H1 (cell line): ENCODE measurements at regions not wholly inside any gene's neighbourhood (a gene's known extent, or its start where the extent isn't known, plus 50 kb on each side); places are given as distances from the start of the nearest gene placed in this dataset.

Experiments
- ASH2L ChIP-seq: fragments of 200-600, 300-600 bp; sonication (generic); IDR thresholded peaks from one replicate; pipeline ENCODE4 v1.7.1; 2017; ENCODE audit warnings: low read length
- BRCA1 ChIP-seq: IDR thresholded peaks from 2 replicates; pipeline ENCODE4 v1.6.1; 2012; ENCODE audit warnings: low read depth, low read length, improper control_type of control experiment
- CHD1 ChIP-seq: IDR thresholded peaks from 2 replicates; pipeline ENCODE4 v1.6.1; 2012; ENCODE audit warnings: low read depth, low read length, improper control_type of control experiment
- MAFK ChIP-seq: IDR thresholded peaks from 2 replicates; pipeline ENCODE4 v1.6.1; 2012; ENCODE audit warnings: low read depth, mild to moderate bottlenecking, improper control_type of control experiment, low read length
- NRF1 ChIP-seq: IDR thresholded peaks from 2 replicates; pipeline ENCODE4 v1.6.1; 2011; ENCODE audit warnings: mild to moderate bottlenecking, low read depth, low read length, improper control_type of control experiment
- PHF8 ChIP-seq: fragments of 200-600 bp; sonication (generic); conservative IDR thresholded peaks from 2 replicates; pipeline ENCODE4 v1.7.1; 2012; ENCODE audit warnings: low read depth, mild to moderate bottlenecking, inconsistent platforms, low read length, moderate library complexity
- POLR2A ChIP-seq, 2 experiments: IDR thresholded peaks; 1 replicate in 1 of 2; 2 replicates in 1 of 2; pipeline ENCODE4 v1.6.1; 2011; ENCODE audit warnings: low read depth in 2 of 2, low read length in 2 of 2, mild to moderate bottlenecking in 2 of 2; ENCODE audit errors: control extremely low read depth in 1 of 2
- SP2 ChIP-seq: IDR thresholded peaks from 2 replicates; pipeline ENCODE4 v1.6.1; 2012; ENCODE audit warnings: mild to moderate bottlenecking, low read length, inconsistent platforms
- SUZ12 ChIP-seq: fragments of 200-600 bp; sonication (generic); IDR thresholded peaks from 2 replicates; pipeline ENCODE4 v1.6.1; 2012; ENCODE audit warnings: mild to moderate bottlenecking, inconsistent platforms, low read length, moderate library complexity, mixed read lengths
- TBP ChIP-seq: IDR thresholded peaks from 2 replicates; pipeline ENCODE4 v1.6.1; 2011; ENCODE audit warnings: low read depth, low read length, improper control_type of control experiment
- ZNF274 ChIP-seq: IDR thresholded peaks from 2 replicates; pipeline ENCODE4 v1.7.0; 2012; ENCODE audit warnings: low read length, borderline replicate concordance; ENCODE audit errors: extremely low read depth
- TF ChIP-seq, protein P1 (sequence below), 3 experiments: IDR thresholded peaks; 1 replicate in 2 of 3; 2 replicates in 1 of 3; pipeline versions ENCODE4 v1.5.1 to v1.6.1; 2011; ENCODE audit warnings: low read length in 3 of 3, mild to moderate bottlenecking in 3 of 3, inconsistent platforms in 2 of 3, low read depth in 1 of 3, moderate library complexity in 1 of 3; ENCODE audit not compliant: insufficient read depth in 1 of 3; ENCODE audit errors: control extremely low read depth in 1 of 3
- TF ChIP-seq, protein P2 (sequence below): IDR thresholded peaks from 2 replicates; pipeline ENCODE4 v1.6.1; 2011; ENCODE audit warnings: low read depth, mild to moderate bottlenecking, low read length; ENCODE audit not compliant: insufficient read depth

DNA sequence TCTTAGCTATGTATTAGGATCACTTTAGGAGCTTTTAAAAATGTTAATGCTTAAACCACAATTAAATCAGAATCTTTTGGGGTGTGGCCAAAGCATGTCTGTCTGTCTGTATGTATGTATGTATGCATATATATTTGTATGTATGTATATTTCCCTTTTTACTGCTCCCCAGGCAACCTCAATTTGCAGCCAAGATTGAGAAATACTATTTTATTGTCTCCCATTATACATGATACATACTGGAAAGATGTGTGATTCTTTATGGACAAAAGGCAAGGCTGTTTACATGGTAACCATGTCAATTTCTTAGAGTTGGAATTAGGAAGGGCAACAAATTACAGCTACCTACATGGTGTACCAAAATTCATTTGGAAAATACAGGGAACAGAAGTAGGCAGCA, 783.6 kb downstream of the ETS1 start:
- TF ChIP-seq, protein P1, sequence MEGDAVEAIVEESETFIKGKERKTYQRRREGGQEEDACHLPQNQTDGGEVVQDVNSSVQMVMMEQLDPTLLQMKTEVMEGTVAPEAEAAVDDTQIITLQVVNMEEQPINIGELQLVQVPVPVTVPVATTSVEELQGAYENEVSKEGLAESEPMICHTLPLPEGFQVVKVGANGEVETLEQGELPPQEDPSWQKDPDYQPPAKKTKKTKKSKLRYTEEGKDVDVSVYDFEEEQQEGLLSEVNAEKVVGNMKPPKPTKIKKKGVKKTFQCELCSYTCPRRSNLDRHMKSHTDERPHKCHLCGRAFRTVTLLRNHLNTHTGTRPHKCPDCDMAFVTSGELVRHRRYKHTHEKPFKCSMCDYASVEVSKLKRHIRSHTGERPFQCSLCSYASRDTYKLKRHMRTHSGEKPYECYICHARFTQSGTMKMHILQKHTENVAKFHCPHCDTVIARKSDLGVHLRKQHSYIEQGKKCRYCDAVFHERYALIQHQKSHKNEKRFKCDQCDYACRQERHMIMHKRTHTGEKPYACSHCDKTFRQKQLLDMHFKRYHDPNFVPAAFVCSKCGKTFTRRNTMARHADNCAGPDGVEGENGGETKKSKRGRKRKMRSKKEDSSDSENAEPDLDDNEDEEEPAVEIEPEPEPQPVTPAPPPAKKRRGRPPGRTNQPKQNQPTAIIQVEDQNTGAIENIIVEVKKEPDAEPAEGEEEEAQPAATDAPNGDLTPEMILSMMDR (IDR thresholded peaks at IDR 0.05; ENCODE audit: control extremely low read depth in 1 of 3, insufficient read depth in 1 of 3, low read depth in 1 of 3, low read length in 3 of 3) = no peak
- TF ChIP-seq ASH2L (no peak), ZNF274 (no peak), BRCA1 (no peak), NRF1 (no peak), TBP (no peak), POLR2A (IDR thresholded peaks at IDR 0.05; ENCODE audit: control extremely low read depth in 1 of 2, low read depth in 2 of 2, low read length in 2 of 2) (no peak), CHD1 (no peak), SP2 (no peak), PHF8 (no peak), MAFK (no peak), SUZ12 (no peak)
- TF ChIP-seq, protein P2, sequence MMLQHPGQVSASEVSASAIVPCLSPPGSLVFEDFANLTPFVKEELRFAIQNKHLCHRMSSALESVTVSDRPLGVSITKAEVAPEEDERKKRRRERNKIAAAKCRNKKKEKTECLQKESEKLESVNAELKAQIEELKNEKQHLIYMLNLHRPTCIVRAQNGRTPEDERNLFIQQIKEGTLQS = no peak
